Activated CD8-positive, alpha-beta memory T cell treated with anti-CD3 and anti-CD28 coated beads, Interleukin-2, amount 10 ng/mL, durations not matched to agents 7 days and 5 days (primary cell): ENCODE measurements at regions not wholly inside any gene's neighbourhood (a gene's known extent, or its start where the extent isn't known, plus 50 kb on each side); places are given as distances from the start of the nearest gene placed in this dataset.

Experiments used
- ATAC-seq: fragments of 150-1000 bp; cut with Tn5 transposase; one replicate; pipeline ENCODE4 v1.10.0; 2021; ENCODE audit warnings: moderate library complexity
- CTCF ChIA-PET: fragments of 350-600 bp; sonication (Branson Sonifier 250); formaldehyde crosslinking; loops from one replicate; lab custom pipeline; 2021; ENCODE audit warnings: antibody characterized with exemption; lab: Charles Lee
- DNase-seq: peaks from one replicate; pipeline ENCODE4 v3.0.0-alpha.2; 2020
- H3K27ac Mint-ChIP-seq: one replicate; pipeline ENCODE4 v1.8.0; 2021; ENCODE audit warnings: mild to moderate bottlenecking, mixed read lengths
- H3K27me3 Mint-ChIP-seq: one replicate; pipeline ENCODE4 v1.8.0; 2021; ENCODE audit warnings: mixed read lengths
- H3K36me3 Mint-ChIP-seq: one replicate; pipeline ENCODE4 v1.8.0; 2021; ENCODE audit warnings: mild to moderate bottlenecking, mixed read lengths
- H3K4me1 Mint-ChIP-seq: one replicate; pipeline ENCODE4 v1.8.0; 2021; ENCODE audit warnings: mixed read lengths
- H3K4me3 Mint-ChIP-seq: one replicate; pipeline ENCODE4 v1.8.0; 2021; ENCODE audit warnings: mild to moderate bottlenecking, moderate library complexity, mixed read lengths
- H3K9me3 Mint-ChIP-seq: one replicate; pipeline ENCODE4 v1.8.0; 2022; ENCODE audit warnings: low read depth, mixed read lengths

- ATAC-seq, result no peak
Measured at GRCh38 chr20:40958598-40958997, 70.0 kb upstream of the TOP1 start.

GRCh38 chr20:40959325-40960092 is 69.1 kb upstream of the TOP1 start:
- Mint-ChIP-seq H3K4me1 (peaks cover 18% of the 10 kb centered on the region), H3K9me3 (no peaks in the 10 kb centered on the region), H3K27me3 (peaks cover 9% of the 10 kb centered on the region), H3K27ac (no peak overlapping the region), H3K36me3 (no peaks in the 10 kb centered on the region), H3K4me3 (no peak overlapping the region)
- CTCF ChIA-PET, result interaction anchor here (4.6 kb wide), 1 partner anchor 218 kb away, joined by 92 read pairs; no protein-coding TSS in a partner anchor
- ATAC-seq (no peak), DNase-seq (peak; percentile 34)

More at GRCh38 chr20:40958598-40958997, 70.0 kb upstream of the TOP1 start:
- Mint-ChIP-seq H3K36me3 (no peaks in the 10 kb centered on the region), H3K27me3 (peaks cover 9% of the 10 kb centered on the region), H3K4me1 (peaks cover 23% of the 10 kb centered on the region), H3K27ac (no peak overlapping the region), H3K9me3 (peaks cover 2% of the 10 kb centered on the region), H3K4me3 (no peak overlapping the region)
- peak; percentile 33 for DNase-seq
- CTCF ChIA-PET, result no interaction called here

- CTCF ChIA-PET, result interaction anchor here (0.8 to 4.6 kb wide), 2 partner anchors 22 to 219 kb away, joined by 3 to 92 read pairs; no protein-coding TSS in a partner anchor
- no peak overlapping the region for H3K4me3 Mint-ChIP-seq
- no peak overlapping the region for H3K27ac Mint-ChIP-seq
- no peak for DNase-seq
- peaks cover 18% of the 10 kb centered on the region for H3K4me1 Mint-ChIP-seq
- ATAC-seq, result no peak
- no peaks in the 10 kb centered on the region for H3K36me3 Mint-ChIP-seq
- peaks cover 9% of the 10 kb centered on the region for H3K27me3 Mint-ChIP-seq
- no peaks in the 10 kb centered on the region for H3K9me3 Mint-ChIP-seq
Measured at GRCh38 chr20:40960101-40960500, 68.5 kb upstream of the TOP1 start.

GRCh38 chr20:40960521-40960956 is 68.1 kb upstream of the TOP1 start:
- Mint-ChIP-seq H3K36me3 (no peaks in the 10 kb centered on the region), H3K27me3 (peaks cover 9% of the 10 kb centered on the region), H3K4me3 (no peak overlapping the region), H3K4me1 (peaks cover 18% of the 10 kb centered on the region), H3K9me3 (no peaks in the 10 kb centered on the region), H3K27ac (no peak overlapping the region)
- CTCF ChIA-PET, result interaction anchor here (0.8 to 4.6 kb wide), 2 partner anchors 22 to 219 kb away, joined by 3 to 92 read pairs; no protein-coding TSS in a partner anchor
- ATAC-seq, result no peak
- DNase-seq, result peak; percentile 22

GRCh38 chr20:40961176-40961575 is 67.4 kb upstream of the TOP1 start:
- no peaks in the 10 kb centered on the region for H3K36me3 Mint-ChIP-seq
- CTCF ChIA-PET, result interaction anchor here (1.2 to 4.6 kb wide), 4 partner anchors 25 to 255 kb away, joined by 4 to 92 read pairs (median 20); no protein-coding TSS in a partner anchor
- H3K9me3 Mint-ChIP-seq, result no peaks in the 10 kb centered on the region
- peaks cover 18% of the 10 kb centered on the region for H3K4me1 Mint-ChIP-seq
- peak; percentile 28 for DNase-seq
- ATAC-seq, result no peak
- no peak overlapping the region for H3K4me3 Mint-ChIP-seq
- peaks cover 9% of the 10 kb centered on the region for H3K27me3 Mint-ChIP-seq
- no peak overlapping the region for H3K27ac Mint-ChIP-seq

GRCh38 chr20:40961686-40962640 is 66.7 kb upstream of the TOP1 start:
- peak; percentile 59 for ATAC-seq
- peak; percentile 41 for DNase-seq
- Mint-ChIP-seq H3K36me3 (no peaks in the 10 kb centered on the region), H3K9me3 (no peaks in the 10 kb centered on the region), H3K27ac (no peak overlapping the region), H3K27me3 (peaks cover 6% of the 10 kb centered on the region), H3K4me3 (no peak overlapping the region), H3K4me1 (peaks cover 15% of the 10 kb centered on the region)
- CTCF ChIA-PET, result interaction anchor here (0.6 to 5.1 kb wide), 43 partner anchors 9 to 1912 kb away, joined by 3 to 92 read pairs (median 5); partner anchors contain the start of gene MAFB

- H3K27ac Mint-ChIP-seq, result no peak overlapping the region
- H3K4me1 Mint-ChIP-seq, result peaks cover 15% of the 10 kb centered on the region
- peak; percentile 90 for ATAC-seq
- peak; percentile 83 for DNase-seq
- CTCF ChIA-PET, result interaction anchor here (0.6 to 5.1 kb wide), 48 partner anchors 9 to 1913 kb away, joined by 3 to 92 read pairs (median 4); partner anchors contain the start of gene MAFB
- no peaks in the 10 kb centered on the region for H3K36me3 Mint-ChIP-seq
- peaks cover 5% of the 10 kb centered on the region for H3K27me3 Mint-ChIP-seq
- H3K4me3 Mint-ChIP-seq, result no peak overlapping the region
- H3K9me3 Mint-ChIP-seq, result no peaks in the 10 kb centered on the region
Measured at GRCh38 chr20:40962733-40963504, 65.7 kb upstream of the TOP1 start.

GRCh38 chr20:40963505-40963845 is 65.1 kb upstream of the TOP1 start:
- Mint-ChIP-seq H3K9me3 (no peaks in the 10 kb centered on the region), H3K27ac (no peak overlapping the region), H3K4me3 (no peak overlapping the region), H3K4me1 (peaks cover 15% of the 10 kb centered on the region), H3K27me3 (peaks cover 5% of the 10 kb centered on the region), H3K36me3 (no peaks in the 10 kb centered on the region)
- DNase-seq, result no peak
- ATAC-seq, result no peak
- CTCF ChIA-PET, result interaction anchor here (0.6 to 5.1 kb wide), 36 partner anchors 9 to 375 kb away, joined by 3 to 92 read pairs (median 5); partner anchors contain the start of gene MAFB

GRCh38 chr20:40965671-40966070 is 63.0 kb upstream of the TOP1 start:
- DNase-seq (peak; percentile 29), ATAC-seq (no peak)
- H3K4me1 Mint-ChIP-seq, result peaks cover 30% of the 10 kb centered on the region
- no peaks in the 10 kb centered on the region for H3K9me3 Mint-ChIP-seq
- CTCF ChIA-PET, result interaction anchor here (0.9 to 5.1 kb wide), 8 partner anchors 20 to 379 kb away, joined by 3 to 33 read pairs (median 4); partner anchors contain the start of gene LPIN3
- H3K36me3 Mint-ChIP-seq, result no peaks in the 10 kb centered on the region
- no peak overlapping the region for H3K27ac Mint-ChIP-seq
- peaks cover 9% of the 10 kb centered on the region for H3K27me3 Mint-ChIP-seq
- H3K4me3 Mint-ChIP-seq, result no peak overlapping the region

- Mint-ChIP-seq H3K27ac (no peak overlapping the region), H3K36me3 (no peaks in the 10 kb centered on the region), H3K9me3 (no peaks in the 10 kb centered on the region), H3K4me3 (no peak overlapping the region), H3K4me1 (peaks cover 30% of the 10 kb centered on the region), H3K27me3 (peaks cover 14% of the 10 kb centered on the region)
- ATAC-seq, result no peak
- peak; percentile 38 for DNase-seq
- CTCF ChIA-PET, result interaction anchor here (0.9 to 5.1 kb wide), 9 partner anchors 20 to 378 kb away, joined by 3 to 33 read pairs (median 3); partner anchors contain the start of gene LPIN3
Measured at GRCh38 chr20:40966103-40966502, 62.5 kb upstream of the TOP1 start.

- CTCF ChIA-PET, result interaction anchor here (0.9 to 5.1 kb wide), 11 partner anchors 9 to 378 kb away, joined by 3 to 33 read pairs (median 4); partner anchors contain the start of gene LPIN3
- Mint-ChIP-seq H3K4me3 (no peak overlapping the region), H3K27me3 (peaks cover 17% of the 10 kb centered on the region), H3K9me3 (no peaks in the 10 kb centered on the region), H3K36me3 (no peaks in the 10 kb centered on the region), H3K27ac (no peak overlapping the region), H3K4me1 (peaks cover 27% of the 10 kb centered on the region)
- ATAC-seq (no peak), DNase-seq (peak; percentile 33)
Measured at GRCh38 chr20:40966516-40967185, 62.0 kb upstream of the TOP1 start.

GRCh38 chr20:40967700-40968099 is 60.9 kb upstream of the TOP1 start:
- CTCF ChIA-PET, result interaction anchor here (0.7 to 4.0 kb wide), 26 partner anchors 11 to 377 kb away, joined by 3 to 51 read pairs (median 4); partner anchors contain the start of gene LPIN3
- ATAC-seq (no peak), DNase-seq (peak; percentile 32)
- Mint-ChIP-seq H3K27ac (no peak overlapping the region), H3K4me1 (peaks cover 20% of the 10 kb centered on the region), H3K27me3 (peaks cover 20% of the 10 kb centered on the region), H3K36me3 (no peaks in the 10 kb centered on the region), H3K4me3 (no peak overlapping the region), H3K9me3 (no peaks in the 10 kb centered on the region)
